Smooth muscle cell (in vitro differentiated cells): ENCODE measurements at regions not wholly inside any gene's neighbourhood (a gene's known extent, or its start where the extent isn't known, plus 50 kb on each side); places are given as distances from the start of the nearest gene placed in this dataset.

Source experiments
- DNase-seq: peaks from one replicate; lab custom pipeline; 2025; ENCODE audit not compliant: unreplicated experiment; lab: John Stamatoyannopoulos, UW
- H2AFZ ChIP-seq: fragments of 200-600 bp; sonication (generic); 2 replicates; pipeline ENCODE4 v1.6.0; 2016; ENCODE audit warnings: antibody characterized with exemption, low read depth, mild to moderate bottlenecking
- H3F3A ChIP-seq: fragments of 200-600 bp; sonication (generic); 2 replicates; pipeline ENCODE4 v1.6.0; 2017; ENCODE audit warnings: antibody characterized with exemption, low read depth
- H3K27ac ChIP-seq: fragments of 200-600 bp; sonication (generic); 2 replicates; pipeline ENCODE4 v1.5.1; 2016; ENCODE audit warnings: low read depth, mild to moderate bottlenecking
- H3K27me3 ChIP-seq: fragments of 200-600 bp; sonication (generic); 2 replicates; pipeline ENCODE4 v1.6.1; 2016; ENCODE audit warnings: low read depth, mild to moderate bottlenecking
- H3K36me3 ChIP-seq: fragments of 200-600 bp; sonication (generic); 2 replicates; pipeline ENCODE4 v1.5.1; 2016; ENCODE audit warnings: low read depth
- H3K4me1 ChIP-seq: fragments of 200-600 bp; sonication (generic); 2 replicates; pipeline ENCODE4 v1.5.1; 2016; ENCODE audit warnings: low read depth
- H3K4me2 ChIP-seq: fragments of 200-600 bp; sonication (generic); 2 replicates; pipeline ENCODE4 v1.6.0; 2016; ENCODE audit warnings: mild to moderate bottlenecking
- H3K4me3 ChIP-seq: fragments of 200-600 bp; sonication (generic); 2 replicates; pipeline ENCODE4 v1.5.1; 2016; ENCODE audit warnings: mild to moderate bottlenecking
- H3K79me2 ChIP-seq: fragments of 200-600 bp; sonication (generic); 2 replicates; pipeline ENCODE4 v1.6.0; 2016; ENCODE audit warnings: low read depth, mild to moderate bottlenecking
- H3K9ac ChIP-seq: fragments of 200-600 bp; sonication (generic); 2 replicates; pipeline ENCODE4 v1.6.0; 2016; ENCODE audit warnings: low read depth
- H3K9me3 ChIP-seq: fragments of 200-600 bp; sonication (generic); replicated peaks from 2 replicates; pipeline ENCODE4 v1.5.1; 2016; ENCODE audit warnings: low read depth
- H4K20me1 ChIP-seq: fragments of 200-600 bp; sonication (generic); 2 replicates; pipeline ENCODE4 v1.6.0; 2016; ENCODE audit warnings: low read depth
- CTCF ChIP-seq: fragments of 200-600 bp; sonication (generic); IDR thresholded peaks from 2 replicates; pipeline ENCODE4 v1.5.1; 2017; ENCODE audit warnings: borderline replicate concordance, mild to moderate bottlenecking, antibody characterized with exemption; ENCODE audit not compliant: insufficient read depth, poor library complexity, severe bottlenecking
- WGBS: methylation state at CpG from one replicate; pipeline ENCODE4 v1.1.7; 2016; ENCODE audit warnings: low lambda C conversion rate; 5-methylcytosine and 5-hydroxymethylcytosine counted together

DNA sequence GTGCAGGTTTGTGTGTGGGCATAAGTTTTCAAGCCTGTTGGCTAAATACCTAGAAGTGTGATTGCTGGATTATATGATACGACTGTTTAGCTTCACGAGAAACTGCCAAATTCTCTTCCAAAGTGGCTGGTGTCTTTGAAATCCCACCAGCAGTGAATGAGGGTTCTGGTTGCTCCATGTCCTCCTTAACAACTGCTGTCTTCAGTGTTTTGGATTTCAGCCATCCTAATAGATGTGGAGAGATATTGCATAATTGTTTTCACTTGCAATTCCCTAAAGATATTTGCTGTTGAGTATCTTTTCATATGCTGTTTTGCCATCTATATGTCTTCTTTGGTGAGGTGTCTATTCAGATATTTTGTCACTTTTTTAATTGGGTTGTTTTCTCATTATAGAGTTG lies 390.5 kb downstream of the ZNF536 start:
- Histone ChIP-seq H3K9ac (no peak overlapping the region), H3F3A (no peaks in the 10 kb centered on the region), H3K79me2 (no peaks in the 10 kb centered on the region), H3K4me2 (no peak overlapping the region), H3K9me3 (no peaks in the 10 kb centered on the region), H4K20me1 (no peaks in the 10 kb centered on the region), H3K4me3 (no peak overlapping the region), H3K27me3 (no peaks in the 10 kb centered on the region), H2AFZ (no peak overlapping the region), H3K27ac (no peak overlapping the region), H3K4me1 (no peaks in the 10 kb centered on the region), H3K36me3 (no peaks in the 10 kb centered on the region)
- no peak for TF ChIP-seq CTCF
- no peak for DNase-seq
- 88% methylated on average over 2 of the region's 2 CpGs for WGBS

DNA sequence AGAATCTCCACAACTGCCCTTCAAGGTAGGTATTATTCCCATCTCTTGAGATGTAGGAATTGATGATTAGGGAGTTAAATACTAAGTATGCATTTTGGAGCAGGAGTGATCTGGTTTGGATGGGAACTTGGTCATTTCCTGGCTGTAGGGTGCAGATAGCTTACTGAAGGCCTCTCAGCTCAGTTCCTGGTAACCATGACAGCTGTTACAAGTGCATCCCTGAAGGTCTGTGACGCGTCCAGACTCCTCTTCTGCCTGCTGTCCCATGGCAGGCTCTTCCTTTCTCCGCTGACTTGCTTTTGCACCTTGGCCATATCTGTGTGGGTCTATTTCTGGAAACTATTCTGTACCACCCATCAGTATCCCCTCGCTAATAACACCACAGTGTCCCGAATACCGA lies 387.8 kb downstream of the ZNF536 start:
- WGBS, result 92% methylated on average over 6 of the region's 6 CpGs
- Histone ChIP-seq H3K79me2 (no peaks in the 10 kb centered on the region), H2AFZ (no peak overlapping the region), H3K4me2 (no peak overlapping the region), H3K36me3 (no peaks in the 10 kb centered on the region), H3K9me3 (no peaks in the 10 kb centered on the region), H3K9ac (no peak overlapping the region), H3K27me3 (no peaks in the 10 kb centered on the region), H3K27ac (no peak overlapping the region), H3K4me3 (no peak overlapping the region), H4K20me1 (no peaks in the 10 kb centered on the region), H3F3A (no peaks in the 10 kb centered on the region), H3K4me1 (no peaks in the 10 kb centered on the region)
- DNase-seq, result no peak
- no peak for TF ChIP-seq CTCF

- no peaks in the 10 kb centered on the region for H3F3A ChIP-seq
- WGBS, result 97% methylated on average over 5 of the region's 5 CpGs
- H3K36me3 ChIP-seq, result no peaks in the 10 kb centered on the region
- H3K79me2 ChIP-seq, result no peaks in the 10 kb centered on the region
- no peak overlapping the region for H3K4me3 ChIP-seq
- no peak overlapping the region for H3K9ac ChIP-seq
- no peaks in the 10 kb centered on the region for H3K9me3 ChIP-seq
- H3K4me1 ChIP-seq, result no peaks in the 10 kb centered on the region
- H2AFZ ChIP-seq, result no peak overlapping the region
- no peaks in the 10 kb centered on the region for H3K27me3 ChIP-seq
- no peaks in the 10 kb centered on the region for H4K20me1 ChIP-seq
- no peak for DNase-seq
- no peak for TF ChIP-seq CTCF
- H3K27ac ChIP-seq, result no peak overlapping the region
- no peak overlapping the region for H3K4me2 ChIP-seq
These were observed 385.8 kb downstream of the ZNF536 start for GRCh38 chr19:30757837-30758617.
